ENCODE measurements at regions not wholly inside any gene's neighbourhood (a gene's known extent, or its start where the extent isn't known, plus 50 kb on each side); places are given as distances from the start of the nearest gene placed in this dataset.

DNA sequence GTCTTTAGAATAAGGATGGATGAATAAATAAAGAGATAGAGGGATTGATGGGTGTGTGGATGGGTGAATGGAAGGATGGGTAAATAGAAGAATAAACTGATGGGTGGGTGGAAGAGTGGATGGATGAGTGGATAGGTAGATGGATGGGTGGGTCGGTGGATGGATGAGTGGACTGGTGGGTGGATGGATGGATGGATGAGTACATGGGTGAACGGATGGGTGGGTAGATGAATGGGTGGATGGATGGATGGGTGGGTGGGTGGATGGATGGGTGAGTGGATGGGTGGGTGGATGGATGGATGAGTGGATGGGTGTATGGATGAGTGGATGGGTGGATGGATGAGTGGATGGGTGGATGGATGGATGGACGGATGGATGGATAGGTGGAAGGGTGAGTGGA is 65.7 kb upstream of the FOXC1 start:
- TF ChIP-seq, protein P1, sequence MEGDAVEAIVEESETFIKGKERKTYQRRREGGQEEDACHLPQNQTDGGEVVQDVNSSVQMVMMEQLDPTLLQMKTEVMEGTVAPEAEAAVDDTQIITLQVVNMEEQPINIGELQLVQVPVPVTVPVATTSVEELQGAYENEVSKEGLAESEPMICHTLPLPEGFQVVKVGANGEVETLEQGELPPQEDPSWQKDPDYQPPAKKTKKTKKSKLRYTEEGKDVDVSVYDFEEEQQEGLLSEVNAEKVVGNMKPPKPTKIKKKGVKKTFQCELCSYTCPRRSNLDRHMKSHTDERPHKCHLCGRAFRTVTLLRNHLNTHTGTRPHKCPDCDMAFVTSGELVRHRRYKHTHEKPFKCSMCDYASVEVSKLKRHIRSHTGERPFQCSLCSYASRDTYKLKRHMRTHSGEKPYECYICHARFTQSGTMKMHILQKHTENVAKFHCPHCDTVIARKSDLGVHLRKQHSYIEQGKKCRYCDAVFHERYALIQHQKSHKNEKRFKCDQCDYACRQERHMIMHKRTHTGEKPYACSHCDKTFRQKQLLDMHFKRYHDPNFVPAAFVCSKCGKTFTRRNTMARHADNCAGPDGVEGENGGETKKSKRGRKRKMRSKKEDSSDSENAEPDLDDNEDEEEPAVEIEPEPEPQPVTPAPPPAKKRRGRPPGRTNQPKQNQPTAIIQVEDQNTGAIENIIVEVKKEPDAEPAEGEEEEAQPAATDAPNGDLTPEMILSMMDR (IDR thresholded peaks at IDR 0.05), result no peak

DNA sequence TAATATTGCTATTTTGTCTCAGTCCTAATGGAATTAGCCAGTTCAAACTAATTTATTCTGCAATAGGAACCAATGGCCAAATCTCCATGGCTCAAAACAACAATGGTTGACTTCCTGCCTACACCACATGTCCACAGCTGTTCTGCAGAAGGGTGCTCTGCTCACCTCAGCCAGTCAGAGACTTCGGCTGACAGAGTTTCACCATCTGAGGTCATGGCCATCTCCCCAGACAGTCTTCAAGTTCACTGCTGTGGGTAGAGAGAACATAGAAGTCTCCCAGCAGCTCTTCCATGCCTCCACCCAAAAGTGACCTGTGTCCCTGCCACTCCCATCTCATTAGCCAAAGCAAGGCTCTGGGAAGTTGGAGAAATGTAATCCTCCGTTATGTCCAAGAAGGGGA is 65.1 kb upstream of the FOXC1 start:
- TF ChIP-seq, protein P1 (IDR thresholded peaks at IDR 0.05), result no peak

DNA sequence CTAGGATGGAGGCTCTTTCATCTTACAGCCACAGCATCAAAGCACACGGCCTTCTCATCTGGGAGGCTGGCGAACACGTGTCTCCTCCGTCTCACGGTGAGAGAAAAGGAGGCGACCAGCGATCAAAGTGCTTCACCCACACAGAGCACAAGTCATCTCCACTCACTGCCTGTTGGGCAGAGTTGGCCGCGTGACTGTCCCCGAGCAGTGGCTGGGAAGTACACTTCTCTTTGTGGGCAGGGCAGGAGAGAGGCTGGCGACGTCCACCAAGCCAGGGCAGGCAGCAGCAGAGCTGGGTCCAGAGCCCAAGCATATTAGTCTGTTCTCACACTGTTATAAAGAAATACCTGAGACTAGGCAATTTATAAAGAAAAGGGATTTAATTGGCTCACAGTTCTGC is 64.1 kb upstream of the FOXC1 start:
- TF ChIP-seq, protein P1 (IDR thresholded peaks at IDR 0.05), result no peak

DNA sequence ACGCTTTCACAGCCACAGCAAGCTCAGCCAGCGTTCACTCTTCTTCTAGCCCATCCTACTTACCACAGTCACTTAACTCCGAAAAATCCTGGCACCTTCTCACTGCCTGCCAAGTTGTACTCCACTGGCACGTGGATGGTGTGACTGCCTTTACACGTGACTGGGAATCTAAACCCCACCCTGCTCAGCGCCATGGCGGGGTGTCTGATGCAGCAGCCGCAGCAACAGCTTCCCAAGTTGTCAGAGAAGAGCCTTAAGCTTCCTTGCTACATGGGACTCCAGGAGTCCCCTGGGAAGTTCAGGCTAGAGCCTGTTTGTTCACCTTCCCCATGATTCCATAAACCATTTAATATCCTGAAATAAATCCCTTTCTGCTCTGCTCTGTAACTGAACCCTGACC is 61.9 kb upstream of the FOXC1 start:
- TF ChIP-seq, protein P1 (IDR thresholded peaks at IDR 0.05), result no peak

DNA sequence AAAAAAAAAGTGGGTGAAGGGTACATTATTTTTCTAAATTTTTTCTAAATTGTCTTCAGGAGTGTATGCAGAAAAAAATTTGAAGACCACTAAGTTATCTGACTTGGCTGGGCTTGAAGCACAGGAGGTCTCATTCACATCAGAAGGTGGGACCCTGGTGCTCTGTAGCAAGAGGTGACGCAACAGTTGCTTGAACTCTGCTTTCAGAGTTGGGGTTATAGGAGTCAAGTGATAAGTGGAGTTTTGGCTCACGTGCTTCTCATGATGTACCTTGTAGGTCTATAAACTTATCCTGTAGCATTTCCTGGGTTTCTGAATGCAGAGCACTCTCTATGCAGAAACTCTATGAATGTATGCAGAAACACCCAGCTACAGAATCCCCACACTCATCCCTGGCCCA is 58.5 kb upstream of the FOXC1 start:
- TF ChIP-seq, protein P1 (IDR thresholded peaks at IDR 0.05), result no peak

DNA sequence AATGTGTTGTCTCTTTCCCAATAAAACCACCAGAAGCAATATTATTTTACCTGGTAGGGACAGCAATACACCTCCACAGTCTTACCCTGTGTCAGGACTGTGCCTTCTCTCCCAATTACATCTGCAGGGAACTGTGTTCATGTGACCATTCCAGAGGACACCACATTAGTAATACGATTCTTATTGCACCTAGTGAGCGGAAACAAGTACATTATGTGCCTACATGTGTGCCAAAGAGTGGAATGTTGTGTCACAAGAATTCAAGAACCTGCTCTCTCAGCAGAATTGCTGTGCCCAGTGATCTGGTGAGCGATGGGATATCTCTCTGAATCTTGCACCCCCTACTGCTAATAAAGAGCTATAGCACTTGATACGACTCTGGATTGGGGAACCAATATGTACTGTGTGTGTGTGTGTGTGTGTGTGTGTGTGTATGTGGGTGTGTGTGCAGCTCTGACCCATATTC is 57.4 kb upstream of the FOXC1 start:
- TF ChIP-seq, protein P1 (IDR thresholded peaks at IDR 0.05), result peak; percentile 47

DNA sequence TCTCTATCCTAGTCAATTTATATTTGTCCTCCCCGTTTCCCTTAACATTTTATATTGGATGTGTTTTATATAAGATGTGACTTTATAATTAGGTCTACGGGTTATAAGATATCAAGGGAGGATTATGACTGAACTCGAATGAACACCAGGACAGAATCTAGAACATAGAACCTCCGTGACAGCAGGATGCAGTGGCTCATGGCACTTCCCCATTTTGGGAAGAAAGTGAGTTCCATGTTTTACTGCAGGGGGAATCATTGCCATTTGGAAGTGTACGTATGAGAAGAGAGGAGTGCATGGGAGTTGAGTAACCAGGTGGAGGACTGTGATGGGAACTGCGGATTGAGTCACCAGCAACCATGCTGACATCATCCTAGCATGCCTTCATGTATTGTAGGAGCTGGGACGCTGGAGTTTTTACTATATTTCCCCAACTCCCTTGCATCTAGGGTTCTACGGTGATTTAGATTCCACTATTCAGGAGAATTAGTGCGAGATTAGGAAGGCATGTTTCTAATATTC is 56.1 kb upstream of the FOXC1 start:
- TF ChIP-seq, protein P1 (IDR thresholded peaks at IDR 0.05), result no peak

DNA sequence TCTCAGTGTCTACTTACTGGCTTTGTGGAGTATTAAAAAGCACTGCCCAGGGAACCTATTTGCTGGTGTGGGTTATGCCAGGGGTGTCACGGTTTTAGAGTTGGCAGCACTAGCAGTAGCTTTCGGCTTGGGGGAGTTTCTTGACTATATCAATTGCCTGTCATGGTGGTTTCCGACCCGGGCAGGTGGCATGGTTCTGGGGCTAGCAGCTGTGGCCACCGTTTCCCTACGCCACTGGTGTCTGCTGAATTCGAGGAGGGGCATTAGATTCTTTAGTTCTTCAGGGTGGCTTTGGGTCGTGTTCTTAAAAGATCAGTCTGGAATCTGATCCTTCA is 55.6 kb upstream of the FOXC1 start:
- TF ChIP-seq, protein P1 (IDR thresholded peaks at IDR 0.05), result no peak

Measured in LNCAP (cell line).